GM19238 (cell line): ENCODE measurements at regions not wholly inside any gene's neighbourhood (a gene's known extent, or its start where the extent isn't known, plus 50 kb on each side); places are given as distances from the start of the nearest gene placed in this dataset.
"Not testable (repeated sequence)": the region's sequence is repeated elsewhere in the genome, so short reads cannot be mapped to it uniquely, and the experiment has no call there.

Experiments used
- DNase-seq: peaks from one replicate; pipeline ENCODE4 v3.0.0; 2011; ENCODE audit warnings: low spot score; ENCODE audit not compliant: insufficient read length

DNA sequence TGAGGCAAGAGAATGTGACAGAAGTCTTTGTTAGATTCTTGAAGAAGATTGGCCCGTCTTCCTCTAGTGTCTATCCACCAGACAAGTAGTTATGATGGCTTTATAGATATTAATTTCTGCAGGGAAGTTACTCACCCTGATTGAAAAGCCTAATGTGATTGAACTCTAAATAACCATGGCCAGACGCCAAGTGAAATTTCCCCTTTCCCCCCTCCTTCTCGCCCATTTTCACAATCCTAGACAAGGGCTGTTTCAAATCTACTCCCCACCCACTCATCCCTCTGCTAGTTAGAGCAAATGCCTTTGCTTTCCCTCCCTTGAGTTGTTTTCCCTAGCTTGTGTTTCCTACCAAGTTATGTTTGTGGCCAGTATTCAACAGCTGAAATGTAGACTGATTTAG lies 182.5 kb downstream of the TMEM167A start:
- no peak for DNase-seq

DNA sequence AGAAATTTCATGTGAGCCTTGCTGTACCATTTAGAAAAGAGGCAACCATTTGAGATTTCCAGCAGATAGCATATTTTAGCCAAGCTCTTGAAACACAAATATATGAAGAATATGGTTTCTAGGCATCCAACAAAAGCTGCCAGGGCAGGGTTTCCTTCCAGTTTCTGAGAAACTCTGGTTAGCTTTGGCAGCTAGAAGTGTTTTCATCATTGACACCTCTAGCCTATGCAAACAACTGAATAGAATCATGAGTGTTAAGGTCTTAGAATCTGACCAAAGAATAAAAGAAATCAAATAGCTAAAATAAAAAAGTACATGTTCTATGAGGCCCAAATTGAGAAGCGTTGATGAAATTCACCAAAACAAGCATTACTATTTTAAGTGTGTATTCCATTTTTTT lies 188.1 kb downstream of the TMEM167A start:
- DNase-seq = no peak

GRCh38 chr5:82886911-82887310 lies 190.3 kb downstream of the TMEM167A start:
- no peak for DNase-seq

GRCh38 chr5:82885627-82886389 lies 191.4 kb downstream of the TMEM167A start:
- no peak for DNase-seq

DNA sequence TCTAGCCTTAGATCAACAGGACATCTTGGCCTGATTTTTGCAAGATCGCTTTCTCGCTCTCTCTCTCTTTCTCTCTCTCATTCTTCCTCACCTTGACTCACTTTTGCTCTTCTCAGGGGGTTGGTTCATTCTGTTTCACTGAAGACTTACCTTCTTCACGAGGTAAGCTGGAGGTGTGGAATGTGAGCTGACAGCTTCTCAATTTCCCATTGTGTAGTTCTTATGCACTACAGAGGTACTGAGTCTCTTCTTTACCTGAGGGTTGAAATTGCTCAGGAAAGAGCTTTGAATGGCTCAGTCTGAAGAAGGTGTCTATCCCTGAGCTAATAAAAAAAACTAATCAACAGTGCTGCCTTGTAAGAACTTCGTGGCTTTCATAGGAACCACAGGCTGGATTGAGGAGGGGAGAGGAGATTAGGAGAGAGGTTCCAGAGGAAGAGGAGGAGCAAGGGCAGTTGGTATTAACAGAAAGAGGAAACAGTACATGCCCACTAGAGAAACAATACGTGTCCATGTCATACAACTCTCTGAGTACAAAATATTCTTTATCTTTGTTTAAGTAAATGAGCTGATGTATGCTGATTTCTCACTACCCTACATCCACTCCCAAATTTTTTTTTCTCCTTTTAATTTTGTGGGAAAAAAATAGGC lies 192.2 kb downstream of the TMEM167A start:
- DNase-seq = no peak

- no peak for DNase-seq
These were observed 194.9 kb downstream of the TMEM167A start for GRCh38 chr5:82882316-82882715.

- no peak for DNase-seq
These were observed 195.5 kb downstream of the TMEM167A start for GRCh38 chr5:82881571-82882174.

DNA sequence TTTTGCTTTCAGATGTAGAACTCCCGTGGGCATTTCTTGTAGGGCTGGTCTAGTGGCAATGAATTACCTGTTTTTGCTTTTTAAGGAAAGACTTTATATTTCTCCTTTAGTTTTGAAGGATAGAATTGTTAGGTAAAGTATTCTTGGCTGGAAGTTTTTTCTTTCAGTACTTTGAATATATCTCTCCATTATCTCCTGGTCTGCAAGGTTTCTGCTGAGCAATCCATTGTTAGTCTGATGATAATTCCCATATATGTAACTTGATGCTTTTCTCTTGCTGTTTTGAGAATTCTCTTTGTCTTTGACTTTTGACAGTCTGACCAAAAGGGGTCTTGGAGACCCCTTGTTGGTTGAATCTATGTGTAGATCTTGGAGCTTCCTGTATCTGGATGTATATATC lies 198.1 kb downstream of the TMEM167A start:
- DNase-seq = no peak

DNA sequence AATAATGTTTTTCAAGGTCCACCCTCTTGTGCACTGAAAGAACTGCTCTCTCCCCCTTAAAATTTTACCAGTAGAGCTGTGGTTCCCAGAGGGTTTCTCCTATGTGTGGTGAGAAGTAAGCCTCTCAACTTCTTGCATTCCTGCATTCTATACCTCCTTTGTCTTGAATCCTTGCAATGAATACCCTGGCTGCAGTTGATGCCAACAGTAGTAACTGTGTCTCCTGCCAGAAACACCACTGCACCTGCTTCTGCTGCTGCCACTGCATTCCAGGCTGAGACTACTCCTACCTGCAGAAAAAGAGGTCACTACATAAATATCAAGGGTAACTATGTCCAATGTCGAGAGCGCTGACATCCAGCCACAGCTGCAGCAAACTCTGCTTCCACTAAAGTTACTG lies 203.7 kb downstream of the TMEM167A start:
- no peak for DNase-seq

DNA sequence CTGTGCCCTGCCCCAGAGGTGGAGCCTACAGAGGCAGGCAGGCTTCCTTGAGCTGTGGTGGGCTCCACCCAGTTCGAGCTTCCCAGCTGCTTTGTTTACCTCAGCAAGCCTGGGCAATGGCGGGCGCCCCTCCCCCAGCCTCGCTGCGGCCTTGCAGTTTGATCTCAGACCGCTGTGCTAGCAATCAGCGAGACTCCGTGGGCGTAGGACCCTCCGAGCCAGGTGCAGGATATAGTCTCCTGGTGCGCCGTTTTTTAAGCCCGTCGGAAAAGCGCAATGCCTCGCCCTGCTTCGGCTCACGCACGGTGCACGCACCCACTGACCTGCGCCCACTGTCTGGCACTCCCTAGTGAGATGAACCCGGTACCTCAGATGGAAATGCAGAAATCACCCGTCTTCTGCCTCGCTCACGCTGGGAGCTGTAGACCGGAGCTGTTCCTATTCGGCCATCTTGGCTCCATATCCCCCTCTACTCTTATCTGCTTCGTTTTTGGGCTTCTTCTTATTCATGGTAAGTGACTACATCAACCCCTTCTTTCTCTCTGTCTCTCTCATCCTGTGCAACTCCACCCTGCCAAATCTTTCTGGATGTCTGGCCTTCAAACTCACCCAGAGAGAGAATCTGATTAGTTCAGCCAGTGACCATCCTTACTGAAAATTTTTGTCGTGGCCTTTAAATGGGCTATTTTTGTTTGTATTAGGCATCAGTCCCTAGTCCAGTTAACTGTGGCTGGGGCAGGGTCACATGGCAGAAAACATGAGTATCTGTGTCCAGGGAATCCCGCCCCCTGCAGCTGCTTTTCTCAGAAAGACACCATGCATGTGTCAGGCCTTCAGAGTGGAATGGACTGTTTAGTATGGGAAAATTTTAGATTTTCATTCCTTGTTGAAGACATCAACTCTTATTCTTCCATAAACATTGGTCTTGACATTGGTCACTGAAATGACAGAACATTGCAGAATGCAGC lies 204.6 kb downstream of the TMEM167A start:
- not testable (repeated sequence) for DNase-seq

- DNase-seq = no peak
These were observed 211.6 kb downstream of the TMEM167A start for GRCh38 chr5:82865625-82866024.

DNA sequence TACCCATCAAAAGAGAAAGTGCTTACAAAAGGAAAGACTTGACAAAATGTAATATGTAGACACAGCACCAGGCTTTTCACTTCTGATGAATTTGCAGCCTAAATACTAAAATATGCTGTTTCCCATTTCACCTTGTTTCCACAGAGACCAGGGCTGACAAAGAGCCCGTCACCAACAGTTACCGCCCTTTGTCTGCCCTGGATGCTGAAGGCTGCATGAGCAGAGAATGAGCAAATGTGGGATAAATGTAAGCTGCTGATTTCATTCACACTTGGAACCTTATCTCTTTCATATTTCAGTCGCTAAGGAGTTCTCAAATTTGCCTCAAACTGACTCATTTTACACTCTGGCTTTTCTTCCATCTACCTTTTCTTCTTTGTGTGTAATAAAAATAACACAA lies 213.9 kb downstream of the TMEM167A start:
- no peak for DNase-seq

DNA sequence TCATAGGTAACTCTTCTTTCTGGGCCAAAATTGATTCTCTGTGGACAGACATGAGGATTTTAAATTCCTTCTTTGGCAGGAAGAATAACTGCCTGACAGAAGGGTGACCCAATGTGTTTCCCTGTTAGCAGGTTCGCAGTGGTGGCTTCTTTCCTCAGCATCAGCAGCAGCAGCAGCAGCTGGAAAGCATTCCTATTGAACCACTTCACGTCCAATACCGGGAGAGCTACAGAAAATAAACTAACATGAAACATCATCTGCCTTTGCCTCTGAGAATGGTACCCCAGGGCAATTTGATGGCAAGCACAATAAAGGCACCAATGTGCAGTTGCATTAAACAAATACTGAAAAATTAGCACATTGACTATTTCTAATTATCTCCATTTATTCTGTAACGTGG lies 214.5 kb downstream of the TMEM167A start:
- DNase-seq = no peak

- no peak for DNase-seq
These were observed 214.9 kb downstream of the TMEM167A start for GRCh38 chr5:82862261-82862660.

DNA sequence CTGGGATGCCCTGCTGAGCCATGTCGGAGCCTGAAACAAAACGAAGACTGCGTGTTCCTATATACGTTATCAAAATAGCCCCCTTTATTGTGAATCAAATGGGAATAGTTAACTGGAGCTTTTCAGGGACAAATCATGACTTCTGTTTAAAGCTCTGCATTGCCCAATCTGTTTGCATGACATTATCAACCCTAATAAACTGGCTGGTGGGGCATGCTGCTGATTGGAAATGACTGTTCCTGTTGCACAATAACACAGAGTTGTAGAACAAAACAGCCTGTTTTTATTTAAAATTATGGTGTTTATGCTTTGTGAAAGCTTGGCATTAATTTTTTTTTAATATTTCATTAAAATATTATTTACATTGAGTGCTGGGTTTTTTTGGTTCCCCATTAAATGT lies 215.5 kb downstream of the TMEM167A start:
- no peak for DNase-seq

DNA sequence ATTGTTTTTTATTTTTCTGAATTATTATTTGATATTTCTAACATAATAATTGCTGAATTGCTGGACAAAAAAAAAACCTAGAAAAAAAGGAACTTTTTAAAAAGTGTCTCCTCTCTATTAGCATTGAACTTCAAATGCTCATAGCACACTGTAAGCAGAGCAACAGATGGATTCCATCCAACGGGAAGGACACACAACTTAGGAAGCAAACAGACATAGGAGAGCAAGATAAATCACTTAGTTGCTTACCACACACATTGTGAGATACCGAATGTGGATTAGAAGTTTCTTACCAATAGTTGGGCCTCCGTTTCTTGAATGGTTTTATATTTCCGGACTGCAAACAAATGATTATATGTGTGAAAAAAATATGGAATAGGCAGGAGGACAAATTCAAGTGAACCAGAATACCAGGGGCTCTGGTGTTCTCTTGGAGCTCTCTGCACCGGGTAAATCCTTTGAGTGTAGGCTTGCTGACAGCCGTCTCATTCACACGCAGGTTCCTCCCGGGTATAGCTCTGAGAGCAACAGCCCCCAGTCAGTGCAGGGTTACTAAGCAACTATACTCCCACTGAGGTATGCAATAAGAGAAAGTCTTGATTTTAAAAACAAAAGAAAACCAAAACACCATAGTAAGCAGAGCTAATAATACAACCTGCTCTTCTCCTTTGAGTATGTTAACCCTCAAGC lies 217.6 kb downstream of the TMEM167A start:
- no peak for DNase-seq

- no peak for DNase-seq
These were observed 218.8 kb downstream of the TMEM167A start for GRCh38 chr5:82858151-82859025.

- no peak for DNase-seq
These were observed 221.2 kb downstream of the TMEM167A start for GRCh38 chr5:82855893-82856550.

- no peak for DNase-seq
These were observed 222.2 kb downstream of the TMEM167A start for GRCh38 chr5:82854956-82855355.
